Effector memory CD4-positive, alpha-beta T cell (primary cell): ENCODE measurements at regions not wholly inside any gene's neighbourhood (a gene's known extent, or its start where the extent isn't known, plus 50 kb on each side); places are given as distances from the start of the nearest gene placed in this dataset.

Experiments used
- DNase-seq, 3 donors: peaks; one replicate each; pipeline ENCODE4 v3.0.0-alpha.2; 2020
- H3K27ac ChIP-seq: 2 replicates; pipeline ENCODE4 v1.7.0; 2013; ENCODE audit warnings: mild to moderate bottlenecking, low read length, moderate library complexity; ENCODE audit not compliant: insufficient read depth, poor library complexity, severe bottlenecking
- H3K27me3 ChIP-seq: replicated peaks from 2 replicates; pipeline ENCODE4 v1.7.0; 2013; ENCODE audit warnings: mild to moderate bottlenecking, low read length; ENCODE audit not compliant: insufficient read depth, control insufficient read depth, poor library complexity, severe bottlenecking
- H3K36me3 ChIP-seq: 2 replicates; pipeline ENCODE4 v1.7.0; 2013; ENCODE audit warnings: mild to moderate bottlenecking, low read length, moderate library complexity; ENCODE audit not compliant: control insufficient read depth, insufficient read depth
- H3K4me1 ChIP-seq: 2 replicates; pipeline ENCODE4 v1.7.0; 2013; ENCODE audit warnings: low read length, mild to moderate bottlenecking; ENCODE audit not compliant: control insufficient read depth, insufficient read depth, poor library complexity, severe bottlenecking
- H3K4me3 ChIP-seq: 2 replicates; pipeline ENCODE4 v1.7.0; 2013; ENCODE audit warnings: low read length, low read depth, mild to moderate bottlenecking; ENCODE audit not compliant: insufficient read depth, poor library complexity, severe bottlenecking
- H3K9me3 ChIP-seq: 2 replicates; pipeline ENCODE4 v1.7.0; 2013; ENCODE audit warnings: mild to moderate bottlenecking, low read length, moderate library complexity; ENCODE audit not compliant: control insufficient read depth

DNA sequence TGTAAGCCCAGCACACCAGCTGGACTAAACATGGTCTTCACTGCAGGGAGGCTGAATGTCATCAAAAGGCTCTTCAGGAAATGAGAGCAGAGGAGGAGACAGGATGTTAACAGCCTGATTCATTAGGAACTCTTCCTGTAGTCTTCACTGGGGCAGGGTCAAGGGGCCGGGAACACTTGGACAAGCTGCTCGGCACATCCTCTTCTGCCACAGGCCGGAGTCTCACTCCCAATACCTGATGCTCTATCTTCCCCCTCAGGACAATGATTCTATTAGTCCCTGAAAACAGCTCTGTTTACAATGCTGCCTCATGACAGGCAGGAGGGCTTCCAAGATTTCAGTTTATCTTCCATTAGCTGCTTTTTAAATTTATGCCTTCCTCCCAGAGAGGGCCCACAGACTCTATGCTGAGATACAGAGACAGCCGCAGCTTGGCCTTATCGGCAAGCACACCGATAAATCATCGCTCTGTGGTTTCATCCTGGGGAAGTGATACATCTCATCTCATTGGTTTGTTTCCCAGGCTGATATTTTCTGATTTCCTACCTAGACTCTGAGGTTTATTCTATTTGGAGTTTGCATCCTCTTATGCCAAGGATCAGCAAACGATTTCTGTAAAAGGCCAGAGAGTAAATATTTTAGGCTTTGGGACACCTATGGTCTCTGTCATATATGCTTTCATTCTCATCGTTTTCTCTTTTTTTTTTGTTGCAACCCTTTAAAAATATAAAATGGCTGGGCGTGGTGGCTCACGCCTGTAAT lies 214.0 kb upstream of the ASIC2 start:
- Histone ChIP-seq H3K9me3 (no peaks in the 10 kb centered on the region), H3K4me1 (peaks cover 5% of the 10 kb centered on the region), H3K27ac (no peak overlapping the region)

DNA sequence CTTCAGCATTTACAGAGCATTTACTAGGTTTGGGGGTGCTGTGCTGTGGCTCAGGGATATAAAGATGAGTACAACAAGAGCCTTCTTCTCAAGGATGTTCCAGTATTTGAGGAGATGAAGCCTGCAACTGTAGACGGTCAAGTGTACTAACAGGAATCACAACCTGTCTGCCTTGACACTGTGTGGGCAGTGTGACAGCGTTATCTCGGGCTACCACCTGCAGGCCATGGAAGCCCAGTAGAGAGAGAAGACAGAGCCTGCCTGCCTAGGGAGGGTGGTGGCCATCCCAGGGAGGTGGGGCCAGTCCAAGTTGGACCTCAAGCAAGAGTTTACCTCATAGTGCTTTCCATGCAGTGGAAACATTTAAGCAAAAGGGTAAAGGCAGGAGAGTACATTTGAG lies 215.1 kb upstream of the ASIC2 start:
- Histone ChIP-seq H3K27ac (no peak overlapping the region), H3K27me3 (no peaks in the 10 kb centered on the region), H3K36me3 (no peaks in the 10 kb centered on the region), H3K9me3 (no peaks in the 10 kb centered on the region), H3K4me3 (no peak overlapping the region), H3K4me1 (peaks cover 5% of the 10 kb centered on the region)
- DNase-seq = no peak

More for the DNA sequence above, 214.0 kb upstream of the ASIC2 start:
- H3K36me3 ChIP-seq = no peaks in the 10 kb centered on the region
- H3K4me3 ChIP-seq = no peak overlapping the region
- DNase-seq = no peak
- H3K27me3 ChIP-seq = no peaks in the 10 kb centered on the region

DNA sequence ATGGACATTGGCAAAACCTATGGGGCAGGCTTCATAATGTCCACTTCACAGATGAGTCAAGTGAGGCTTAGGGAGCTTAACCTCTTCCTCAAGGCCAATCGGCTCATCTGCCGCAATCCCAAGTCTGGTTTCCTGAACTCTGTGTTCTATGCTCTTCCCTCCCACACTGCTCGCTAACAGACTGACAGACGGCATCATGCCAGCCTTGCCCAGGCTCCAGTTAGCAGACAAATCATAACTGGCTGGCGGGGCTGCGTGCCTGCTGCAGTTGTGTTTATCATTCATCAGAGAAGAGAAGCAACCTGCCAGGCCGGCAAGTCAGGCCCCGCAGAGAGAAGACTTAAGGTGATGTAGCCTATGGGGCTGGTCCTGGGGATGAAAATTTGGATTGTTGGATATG lies 216.2 kb upstream of the ASIC2 start:
- Histone ChIP-seq H3K4me3 (no peak overlapping the region), H3K27me3 (no peaks in the 10 kb centered on the region), H3K4me1 (peaks cover 5% of the 10 kb centered on the region), H3K9me3 (no peaks in the 10 kb centered on the region), H3K27ac (no peak overlapping the region), H3K36me3 (no peaks in the 10 kb centered on the region)
- DNase-seq = no peak

GRCh38 chr17:33511670-33512069 lies 218.6 kb upstream of the ASIC2 start:
- Histone ChIP-seq H3K4me1 (peaks cover 5% of the 10 kb centered on the region), H3K4me3 (no peak overlapping the region), H3K27ac (no peak overlapping the region), H3K9me3 (no peaks in the 10 kb centered on the region), H3K36me3 (no peaks in the 10 kb centered on the region), H3K27me3 (no peaks in the 10 kb centered on the region)
- no peak for DNase-seq

GRCh38 chr17:33512113-33512512 lies 219.0 kb upstream of the ASIC2 start:
- Histone ChIP-seq H3K4me3 (no peak overlapping the region), H3K36me3 (no peaks in the 10 kb centered on the region), H3K9me3 (no peaks in the 10 kb centered on the region), H3K27me3 (no peaks in the 10 kb centered on the region), H3K4me1 (peaks cover 5% of the 10 kb centered on the region), H3K27ac (no peak overlapping the region)
- no peak for DNase-seq

DNA sequence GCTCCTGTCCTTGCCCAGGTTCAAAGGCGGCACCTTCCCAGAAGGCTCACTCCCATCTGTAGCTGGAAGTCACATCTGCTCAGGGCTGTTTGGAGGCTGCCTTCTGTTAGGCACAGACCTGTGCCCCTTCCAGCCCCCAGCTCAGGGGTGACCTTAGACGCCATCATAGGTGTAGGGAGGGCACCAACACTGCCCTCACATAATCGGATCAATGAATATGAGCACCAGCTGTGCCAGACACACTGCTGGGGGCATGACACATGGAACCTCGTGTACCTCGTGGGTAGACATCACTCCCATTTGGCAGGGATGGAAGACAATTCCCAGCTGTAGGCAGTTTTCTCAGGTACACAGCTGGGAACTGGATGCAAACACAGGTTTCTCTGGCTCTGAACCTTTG lies 220.7 kb upstream of the ASIC2 start:
- Histone ChIP-seq H3K36me3 (no peaks in the 10 kb centered on the region), H3K4me1 (peaks cover 5% of the 10 kb centered on the region), H3K9me3 (no peaks in the 10 kb centered on the region), H3K27ac (no peak overlapping the region), H3K27me3 (no peaks in the 10 kb centered on the region), H3K4me3 (no peak overlapping the region)
- DNase-seq = no peak

DNA sequence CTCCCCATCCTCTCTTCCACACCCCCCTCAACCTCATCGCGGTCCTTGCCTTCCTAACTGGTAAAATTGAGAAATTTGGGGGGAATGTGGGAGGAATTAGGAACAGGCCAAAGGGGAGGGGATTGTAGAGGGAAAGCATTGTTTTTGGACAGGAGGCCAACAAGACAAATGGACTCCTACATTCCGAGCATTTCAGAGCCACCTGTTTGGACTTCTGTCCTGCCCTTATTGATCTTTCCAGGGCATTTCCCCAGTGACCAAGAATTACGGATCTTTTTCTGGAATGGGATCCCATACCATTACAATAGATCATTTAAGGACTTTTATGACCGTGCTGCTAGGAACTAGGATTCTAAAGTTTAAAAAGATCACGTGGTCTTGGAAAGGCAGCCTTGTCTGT lies 221.3 kb upstream of the ASIC2 start:
- Histone ChIP-seq H3K36me3 (no peaks in the 10 kb centered on the region), H3K27ac (no peak overlapping the region), H3K4me1 (peaks cover 5% of the 10 kb centered on the region), H3K9me3 (no peaks in the 10 kb centered on the region), H3K4me3 (no peak overlapping the region), H3K27me3 (peaks cover 3% of the 10 kb centered on the region)
- DNase-seq = no peak

DNA sequence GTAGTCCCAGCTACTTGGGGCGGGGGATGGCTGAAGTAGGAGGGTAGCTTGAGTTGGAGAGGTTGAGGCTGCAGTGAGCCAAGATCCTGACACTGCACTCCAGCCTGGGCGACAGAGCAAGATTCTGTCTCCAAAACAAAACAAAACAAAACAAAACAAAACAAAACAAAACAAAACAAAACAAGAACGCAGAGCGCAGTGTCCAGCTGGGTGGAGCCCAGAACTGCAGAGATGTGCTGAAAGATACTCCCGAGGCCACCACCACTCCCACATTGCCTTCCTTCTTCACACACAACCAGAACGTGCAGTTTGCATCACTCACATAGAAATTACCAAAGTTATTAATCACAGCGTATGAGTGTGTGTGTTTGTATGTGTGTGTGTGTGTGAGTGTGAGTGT lies 222.9 kb upstream of the ASIC2 start:
- Histone ChIP-seq H3K4me1 (peaks cover 5% of the 10 kb centered on the region), H3K4me3 (no peak overlapping the region), H3K27me3 (peaks cover 3% of the 10 kb centered on the region), H3K36me3 (no peaks in the 10 kb centered on the region), H3K27ac (no peak overlapping the region), H3K9me3 (no peaks in the 10 kb centered on the region)
- DNase-seq = no peak

- peaks cover 2% of the 10 kb centered on the region for H3K4me1 ChIP-seq
- no peak for DNase-seq
- H3K36me3 ChIP-seq = no peaks in the 10 kb centered on the region
- no peak overlapping the region for H3K4me3 ChIP-seq
- H3K27me3 ChIP-seq = peaks cover 3% of the 10 kb centered on the region
- no peaks in the 10 kb centered on the region for H3K9me3 ChIP-seq
- H3K27ac ChIP-seq = no peak overlapping the region
Observed at GRCh38 chr17:33516645-33517044, 223.6 kb upstream of the ASIC2 start.

- Histone ChIP-seq H3K27ac (no peak overlapping the region), H3K27me3 (peaks cover 3% of the 10 kb centered on the region)
- DNase-seq = no peak
Observed at GRCh38 chr17:33517746-33518145, 224.7 kb upstream of the ASIC2 start.

More at GRCh38 chr17:33517746-33518145, 224.7 kb upstream of the ASIC2 start:
- Histone ChIP-seq H3K9me3 (no peaks in the 10 kb centered on the region), H3K36me3 (no peaks in the 10 kb centered on the region), H3K4me3 (no peak overlapping the region), H3K4me1 (no peaks in the 10 kb centered on the region)
